NCI-H2227 (cell line): ENCODE measurements at regions not wholly inside any gene's neighbourhood (a gene's known extent, or its start where the extent isn't known, plus 50 kb on each side); places are given as distances from the start of the nearest gene placed in this dataset.
"Not testable (repeated sequence)": the region's sequence is repeated elsewhere in the genome, so short reads cannot be mapped to it uniquely, and the experiment has no call there.

Source experiments
- DNase-seq: peaks from one replicate; lab custom pipeline; 2025; ENCODE audit not compliant: unreplicated experiment; lab: John Stamatoyannopoulos, UW

DNA sequence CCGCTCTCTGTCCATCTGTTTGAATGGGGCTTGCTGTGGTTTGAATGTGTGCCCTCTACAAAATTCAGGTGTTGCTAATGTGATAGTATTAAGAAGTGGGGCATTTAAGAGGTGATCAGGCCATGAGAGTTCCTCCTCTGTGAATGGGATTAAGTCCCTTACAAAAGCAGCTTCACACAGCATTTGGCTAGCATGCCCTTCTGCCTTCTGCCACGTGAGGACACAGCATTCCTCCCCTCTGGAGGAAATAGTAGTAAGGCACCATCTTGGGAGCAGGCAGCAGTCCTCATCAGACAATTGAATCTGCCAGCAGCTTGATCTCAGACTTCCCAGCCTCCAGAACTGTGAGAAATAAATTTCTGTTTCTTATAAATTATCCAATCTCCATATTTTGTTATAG lies 540.2 kb downstream of the CSNK1G3 start:
- no peak for DNase-seq

DNA sequence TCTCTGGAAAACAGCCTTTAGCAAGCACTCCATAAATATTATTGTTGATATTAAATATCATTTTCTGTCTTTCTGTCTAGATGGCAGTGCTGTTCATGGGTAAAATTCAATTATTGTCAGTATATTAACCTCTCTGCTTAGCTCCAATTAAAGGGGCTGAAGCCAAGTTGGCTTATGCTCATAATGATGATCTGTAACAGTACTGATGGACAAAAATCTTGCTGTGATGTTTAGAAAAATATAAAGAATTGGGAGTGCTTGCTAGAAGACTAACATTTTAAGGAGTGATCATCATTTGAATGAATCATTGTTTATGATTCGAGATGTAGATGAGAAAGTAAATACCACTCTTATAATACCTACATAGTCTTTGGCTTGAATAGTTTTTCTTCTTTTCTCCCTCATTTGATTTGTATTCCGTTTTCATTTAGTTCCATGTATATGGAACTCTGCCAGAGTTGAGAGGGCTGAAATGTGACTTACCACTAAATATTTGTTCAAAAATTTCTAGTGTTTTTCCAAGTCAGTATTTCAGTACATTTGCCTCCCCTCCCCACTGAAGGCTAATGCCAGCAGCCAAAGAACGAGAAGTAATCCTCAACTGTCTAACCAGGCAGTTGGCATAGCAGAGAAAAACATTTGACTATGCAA lies 538.3 kb downstream of the CSNK1G3 start:
- no peak for DNase-seq

DNA sequence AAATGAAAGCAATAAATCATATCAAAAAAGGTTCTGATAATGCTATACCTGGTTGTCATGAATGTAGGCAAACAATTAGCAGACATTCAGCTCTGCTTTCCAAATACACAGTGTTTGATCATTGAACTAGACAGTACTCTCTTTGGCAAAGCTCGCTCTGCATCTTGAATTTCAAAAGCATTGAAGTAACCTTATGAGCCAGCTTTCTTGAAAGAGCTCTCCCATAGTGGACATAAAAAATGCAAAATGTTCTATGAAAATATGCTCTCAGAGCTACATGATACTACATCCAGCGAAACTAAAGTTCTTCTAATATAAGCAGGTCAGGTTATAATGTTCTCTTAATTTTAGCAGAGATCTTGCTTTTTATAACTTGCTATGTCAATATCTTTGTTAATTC lies 533.4 kb downstream of the CSNK1G3 start:
- no peak for DNase-seq

DNA sequence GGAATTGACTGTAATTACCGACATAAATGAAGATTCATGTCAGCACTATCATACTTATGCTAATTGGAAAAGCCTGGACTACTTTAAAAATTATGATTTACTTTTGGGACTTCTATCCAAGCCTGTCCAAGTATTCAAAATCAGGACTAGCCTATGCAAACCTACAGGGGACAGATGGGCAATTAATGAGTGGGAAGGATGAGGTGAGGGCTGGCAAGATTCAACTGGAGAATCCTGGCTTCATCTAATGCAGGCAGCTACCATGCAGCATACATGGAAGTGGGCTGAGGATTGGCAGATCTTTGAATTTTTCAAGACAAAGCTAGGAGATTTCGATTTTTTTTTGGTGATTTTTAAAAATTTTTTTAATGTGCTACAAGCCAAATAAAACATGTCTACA lies 532.6 kb downstream of the CSNK1G3 start:
- no peak for DNase-seq

DNA sequence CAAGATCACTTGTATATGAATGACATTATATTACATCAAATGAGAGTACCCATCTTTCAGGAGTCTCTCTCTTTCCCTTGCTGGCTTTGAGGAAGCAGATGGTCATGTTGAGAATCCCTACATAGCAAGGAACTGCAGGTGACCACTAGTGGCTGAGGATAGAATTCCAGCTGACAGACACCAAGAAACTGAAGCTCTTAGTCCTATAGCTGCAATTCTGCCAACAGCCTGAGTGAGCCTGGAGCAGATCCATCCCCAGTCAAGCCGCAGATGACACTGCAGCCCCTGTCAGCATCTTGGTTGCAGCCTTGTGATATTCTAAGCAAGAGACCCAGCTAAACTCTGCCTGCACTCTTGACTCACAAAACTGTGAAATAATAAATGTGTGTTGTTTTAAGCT lies 531.5 kb downstream of the CSNK1G3 start:
- DNase-seq = no peak

DNA sequence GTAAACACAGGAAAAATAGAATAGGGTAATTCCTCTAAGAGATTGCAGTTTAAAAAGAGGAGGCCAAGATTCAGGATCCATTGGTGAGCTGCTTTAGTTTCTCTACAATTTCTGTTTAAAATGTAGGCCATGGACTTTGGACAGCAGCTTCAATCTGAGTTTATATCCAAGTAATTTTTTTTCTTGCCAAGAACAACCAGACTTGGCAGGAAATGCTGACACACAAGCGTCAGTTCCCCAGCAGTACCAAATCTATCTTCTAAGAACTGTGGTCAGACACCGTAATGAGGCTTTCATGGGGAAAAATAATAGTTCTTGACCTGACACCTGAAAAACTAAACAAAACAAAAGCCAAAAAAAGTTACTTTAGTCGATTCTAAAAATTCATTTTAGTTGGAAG lies 528.8 kb downstream of the CSNK1G3 start:
- no peak for DNase-seq

DNA sequence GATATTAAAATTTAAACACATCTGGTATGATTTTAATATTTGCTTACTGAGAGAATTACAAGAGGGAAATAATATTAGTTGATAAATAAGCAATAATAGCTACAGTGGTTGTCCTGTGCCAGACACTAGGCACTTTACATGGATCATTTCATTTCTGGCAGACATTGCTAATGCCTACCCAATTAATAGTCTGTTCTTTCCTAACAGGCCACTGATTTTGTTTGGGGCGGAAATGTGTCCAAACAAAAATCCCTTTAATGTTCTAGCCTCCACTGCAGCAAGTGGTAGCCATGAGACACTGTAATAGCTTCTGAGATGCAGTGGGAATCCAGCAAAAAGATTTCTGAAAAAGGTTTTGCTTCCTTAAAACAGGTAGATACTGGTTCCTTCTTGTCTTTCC lies 527.4 kb downstream of the CSNK1G3 start:
- DNase-seq = no peak

DNA sequence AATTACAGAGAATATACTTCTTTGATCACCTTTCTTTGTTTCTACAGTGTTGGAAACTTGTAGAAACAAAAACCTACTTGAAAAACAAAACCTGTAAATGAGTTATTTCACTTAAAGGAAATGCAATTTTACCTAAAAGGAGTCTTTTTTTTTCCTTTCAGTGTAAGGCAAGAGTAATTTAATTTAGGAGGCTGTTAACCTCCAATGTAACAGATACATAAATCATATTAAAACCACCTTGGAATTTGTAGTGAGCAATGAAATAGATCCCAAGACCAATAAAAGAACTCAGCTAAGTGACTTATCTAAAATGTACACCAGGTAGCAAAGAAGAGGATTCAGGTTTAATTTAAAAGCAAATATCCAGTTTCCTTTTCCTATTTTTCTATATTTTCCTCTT lies 524.8 kb downstream of the CSNK1G3 start:
- no peak for DNase-seq

DNA sequence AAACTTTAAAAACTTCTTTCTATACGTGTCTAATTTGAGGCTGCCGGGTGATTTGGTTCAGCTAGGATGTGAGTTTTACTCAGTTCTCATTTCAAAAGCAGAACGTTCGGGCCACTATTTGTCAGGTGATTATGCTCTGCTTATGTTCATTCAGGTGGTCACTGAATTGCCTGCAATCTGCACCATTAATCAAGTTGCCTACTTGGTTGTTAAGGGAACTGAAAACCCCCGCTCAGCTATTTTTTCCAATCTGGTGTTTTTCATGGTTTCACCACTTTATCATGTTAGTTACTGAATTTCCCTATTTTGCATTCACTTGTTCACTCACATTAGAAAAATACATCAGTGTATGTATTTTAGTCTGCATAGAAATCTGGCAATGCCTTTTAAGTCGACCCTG lies 523.0 kb downstream of the CSNK1G3 start:
- no peak for DNase-seq

DNA sequence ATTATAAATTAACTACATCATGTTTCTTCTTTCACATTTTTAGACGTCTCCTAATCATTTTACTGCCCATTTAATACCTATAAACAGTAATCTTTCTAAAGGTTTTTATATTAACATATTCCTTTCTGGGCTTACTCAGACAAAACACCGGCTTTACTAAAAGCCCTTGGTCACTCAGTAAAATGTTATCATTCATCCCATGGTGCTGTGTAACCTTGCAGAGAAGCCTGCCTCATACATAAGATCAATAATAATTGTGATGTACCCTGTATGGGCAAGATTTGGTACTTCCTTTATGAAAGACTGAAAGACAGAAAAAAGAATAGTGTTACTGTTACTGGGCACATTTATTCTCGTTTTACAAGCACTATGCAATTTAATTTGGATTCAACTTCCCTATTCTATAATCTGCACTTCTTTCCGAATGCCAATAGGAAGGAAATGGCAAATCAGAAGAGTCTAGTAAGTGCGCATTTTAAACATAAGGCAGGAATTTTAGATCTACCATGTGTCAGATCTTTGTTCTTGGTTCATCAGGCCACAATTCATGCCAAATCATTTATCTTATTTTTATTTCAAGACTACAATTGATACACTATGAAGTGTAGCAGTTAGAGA lies 522.2 kb downstream of the CSNK1G3 start:
- no peak for DNase-seq

DNA sequence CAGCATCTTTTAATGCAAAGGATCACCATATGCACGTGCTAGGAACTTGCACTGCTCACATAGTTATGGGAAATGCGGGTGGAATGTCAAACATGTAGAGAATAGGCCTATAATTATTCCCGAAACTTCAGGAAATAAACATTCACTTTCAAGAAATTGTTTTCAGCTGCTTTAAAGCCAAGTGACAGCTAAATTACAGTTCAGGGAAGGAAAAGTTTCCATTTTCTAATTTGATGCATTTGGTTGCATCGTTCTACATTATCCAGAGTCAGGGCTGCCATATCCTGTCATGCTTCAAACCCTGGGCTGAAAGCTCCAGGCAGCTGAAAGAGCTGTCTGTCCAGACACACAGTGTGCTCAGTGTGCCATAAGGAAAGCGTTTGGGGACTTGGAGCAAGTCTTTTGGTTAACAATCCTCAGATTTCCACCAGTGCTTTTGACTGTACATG lies 518.1 kb downstream of the CSNK1G3 start:
- peak; percentile 13 for DNase-seq

DNA sequence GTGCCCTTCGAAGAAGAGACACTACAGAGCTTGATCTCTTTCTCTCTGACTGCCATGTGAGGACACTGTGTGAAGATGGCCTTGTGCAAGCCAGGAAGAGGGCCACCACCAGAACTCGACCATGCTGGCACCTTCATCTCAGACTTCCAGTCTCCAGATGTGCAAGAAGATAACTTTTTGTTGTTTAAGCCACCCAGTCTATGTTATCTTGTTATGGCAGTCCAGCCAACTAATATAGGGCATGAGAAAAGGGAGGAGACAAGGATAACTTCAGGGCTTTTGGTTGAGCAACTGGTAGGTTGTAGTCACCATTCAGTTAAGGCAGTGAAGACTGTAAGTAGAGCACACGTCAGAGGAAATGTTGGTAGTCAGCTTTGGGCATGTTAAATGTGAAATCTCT lies 515.5 kb downstream of the CSNK1G3 start:
- DNase-seq = no peak

DNA sequence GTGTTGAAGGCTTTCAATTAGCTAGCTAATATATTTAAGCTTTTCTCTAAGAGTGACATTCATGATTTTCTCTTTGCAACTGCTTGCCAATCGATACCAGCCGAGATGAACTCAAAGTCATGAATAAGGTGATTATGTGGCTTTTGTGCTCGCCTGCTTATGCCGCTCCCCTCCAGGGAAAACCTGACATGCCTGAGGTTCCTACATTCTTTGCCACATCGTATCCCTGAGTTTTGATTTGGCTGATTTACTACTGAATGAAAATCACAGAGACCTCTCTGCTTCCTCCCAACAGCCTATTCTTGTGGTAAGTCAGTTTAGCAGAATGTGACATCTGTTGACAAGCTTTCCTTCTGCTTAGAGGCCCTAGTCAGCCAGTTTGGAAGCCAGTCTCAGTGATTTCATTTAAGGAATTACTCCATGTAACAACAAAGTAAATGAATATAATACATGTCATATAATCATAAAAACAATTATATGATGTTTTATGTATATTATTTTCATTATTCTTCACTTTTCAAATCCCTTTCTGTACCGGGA lies 513.4 kb downstream of the CSNK1G3 start:
- no peak for DNase-seq

DNA sequence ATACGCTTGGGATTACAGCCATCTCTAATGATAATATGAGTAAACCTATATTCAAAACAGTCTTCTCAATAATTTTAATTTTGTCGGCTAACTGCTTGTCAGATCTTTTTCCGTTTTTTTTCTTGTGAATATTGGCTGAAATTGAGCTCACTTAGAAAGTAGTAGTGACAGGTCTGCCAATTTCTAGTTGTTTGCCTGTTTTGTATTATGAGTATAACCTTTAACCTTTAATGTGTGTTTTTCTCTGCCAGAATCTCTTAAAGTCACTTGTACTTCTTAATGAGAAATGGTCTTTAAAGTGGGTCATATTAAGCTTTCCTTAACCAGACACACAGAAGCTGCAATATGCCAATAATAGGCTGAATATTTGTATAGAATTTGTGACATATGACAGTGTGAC lies 511.0 kb downstream of the CSNK1G3 start:
- DNase-seq = no peak

DNA sequence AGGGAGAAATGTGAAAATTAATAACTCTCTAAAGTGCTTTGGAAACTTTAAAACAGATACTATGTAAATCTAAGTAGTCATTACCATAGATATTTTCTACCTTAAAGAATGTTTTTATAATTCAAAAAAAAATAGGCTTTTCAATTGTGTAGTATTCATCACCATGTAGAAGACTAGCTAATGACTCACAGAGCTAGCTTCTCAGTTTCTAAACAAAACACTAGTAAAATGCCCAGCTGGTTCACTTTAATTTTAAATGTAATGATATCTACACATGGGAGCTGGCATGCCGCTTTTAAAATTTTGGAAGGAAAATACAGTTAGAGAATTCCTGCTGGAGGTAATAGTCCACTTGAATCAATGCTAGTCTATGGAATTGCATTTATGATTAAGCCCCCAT lies 509.8 kb downstream of the CSNK1G3 start:
- no peak for DNase-seq

DNA sequence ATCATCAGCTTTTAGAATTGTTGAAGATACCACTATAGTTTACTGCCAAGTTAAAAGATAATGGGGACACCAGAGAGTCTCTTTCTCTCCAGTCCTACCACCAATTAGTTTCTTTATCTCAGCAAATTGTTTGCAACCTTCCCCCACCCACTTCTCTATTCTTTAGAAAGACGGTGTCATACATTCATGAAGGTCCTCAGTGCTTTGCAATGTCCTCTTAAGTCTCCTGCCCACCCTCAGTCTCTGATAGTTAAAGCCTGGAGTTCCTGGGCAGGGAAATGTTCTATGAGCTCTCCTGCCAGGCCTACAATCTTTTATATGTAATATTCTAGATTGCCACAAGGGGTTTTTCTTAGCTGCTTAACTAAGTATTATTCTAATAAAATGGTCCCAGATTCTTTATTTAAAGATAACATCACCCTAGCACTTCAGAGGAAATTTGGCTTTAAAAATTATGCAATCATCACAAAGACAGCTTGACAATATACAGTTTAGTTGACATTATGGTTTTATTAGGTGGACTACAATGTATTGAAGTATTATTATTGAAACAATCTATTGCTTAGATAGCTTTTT lies 509.2 kb downstream of the CSNK1G3 start:
- DNase-seq = no peak

DNA sequence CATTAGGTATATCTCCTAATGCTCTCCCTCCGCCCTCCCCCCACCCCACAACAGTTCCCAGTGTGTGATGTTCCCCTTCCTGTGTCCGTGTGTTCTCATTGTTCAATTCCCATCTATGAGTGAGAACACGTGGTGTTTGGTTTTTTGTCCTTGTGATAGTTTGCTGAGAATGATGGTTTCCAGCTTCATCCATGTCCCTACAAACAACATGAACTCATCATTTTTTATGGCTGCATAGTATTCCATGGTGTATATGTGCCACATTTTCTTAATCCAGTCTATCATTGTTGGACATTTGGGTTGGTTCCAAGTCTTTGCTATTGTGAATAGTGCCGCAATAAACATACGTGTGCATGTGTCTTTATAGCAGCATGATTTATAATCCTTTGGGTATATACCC lies 505.3 kb downstream of the CSNK1G3 start:
- DNase-seq = not testable (repeated sequence)

DNA sequence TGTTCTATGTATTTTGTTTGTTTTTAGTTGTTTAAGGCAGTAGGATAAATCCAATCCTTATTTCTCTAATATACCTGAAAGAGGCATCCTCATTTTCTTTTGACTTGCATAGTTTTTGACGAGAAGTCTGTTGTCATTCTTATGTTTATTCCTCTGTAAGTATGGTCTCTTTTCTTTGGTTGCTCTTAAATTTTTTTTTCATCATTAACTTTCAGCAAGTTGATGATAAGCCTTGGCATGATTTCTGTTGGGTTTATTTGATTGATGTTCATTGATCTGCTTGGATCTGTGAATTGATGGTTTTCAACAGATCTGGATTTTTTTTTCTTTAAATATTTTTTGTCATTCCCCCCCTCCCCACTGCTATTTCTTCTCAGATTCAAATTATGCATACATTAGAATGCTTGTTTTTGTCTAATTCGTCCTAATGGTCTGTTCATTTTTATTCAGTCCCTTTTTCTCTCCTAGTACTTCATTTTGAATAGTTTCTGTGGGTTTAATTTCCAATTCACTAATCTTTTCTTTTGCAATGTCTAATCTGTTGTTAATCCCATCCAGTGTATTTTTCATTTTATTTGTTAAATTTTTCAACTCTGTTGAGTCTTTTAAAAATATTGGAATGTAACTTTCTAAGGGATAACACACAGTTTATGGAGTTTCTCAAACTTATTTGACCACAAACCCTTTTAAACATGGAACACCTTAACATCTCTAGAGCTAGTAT lies 495.9 kb downstream of the CSNK1G3 start:
- DNase-seq = no peak

DNA sequence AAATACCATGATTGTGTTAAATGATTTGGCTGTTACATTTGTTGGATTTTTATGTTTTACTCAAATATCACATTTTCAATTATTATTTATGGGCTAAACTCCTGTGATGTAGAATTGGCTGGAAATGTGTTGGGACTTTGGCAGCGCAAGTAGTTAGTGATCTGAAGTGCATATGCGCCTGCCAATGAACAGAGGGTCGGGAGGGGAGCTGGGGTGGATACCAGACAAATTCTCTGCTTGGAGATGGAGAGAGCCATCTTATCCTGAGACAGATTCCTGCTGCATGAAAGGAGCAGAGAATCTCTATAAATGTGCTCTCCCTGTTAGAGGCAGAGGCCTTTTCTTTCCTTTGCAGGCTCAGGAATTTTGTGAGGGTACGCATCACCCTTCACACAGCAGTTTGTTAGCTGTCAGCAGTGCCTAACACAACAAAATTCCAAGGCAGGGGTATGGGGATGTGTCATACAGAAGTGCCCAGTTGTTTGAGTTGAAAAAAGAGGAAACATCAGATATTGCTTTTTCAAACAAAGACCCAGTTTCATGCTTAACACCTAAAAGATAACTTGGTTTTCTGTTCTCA lies 489.1 kb downstream of the CSNK1G3 start:
- DNase-seq = no peak

DNA sequence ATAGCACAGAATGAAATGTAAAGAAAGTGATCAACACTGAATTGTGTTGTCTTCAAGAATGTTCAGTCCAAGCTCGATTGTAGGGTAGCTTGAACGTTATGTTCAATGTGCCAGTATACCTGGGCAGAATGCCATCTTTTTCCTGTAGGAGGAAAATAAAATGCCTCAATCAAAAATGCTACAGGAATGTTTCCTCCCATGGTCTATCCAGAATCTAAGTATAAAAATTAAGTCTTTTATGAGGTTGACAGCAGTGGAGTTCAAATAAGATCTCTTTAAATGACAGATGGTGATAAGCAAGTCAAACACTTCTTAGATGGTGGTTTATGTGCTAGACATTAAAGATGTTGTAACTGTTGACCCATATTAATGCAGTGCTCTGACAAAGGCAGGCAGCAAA lies 488.6 kb downstream of the CSNK1G3 start:
- DNase-seq = peak; percentile 13

DNA sequence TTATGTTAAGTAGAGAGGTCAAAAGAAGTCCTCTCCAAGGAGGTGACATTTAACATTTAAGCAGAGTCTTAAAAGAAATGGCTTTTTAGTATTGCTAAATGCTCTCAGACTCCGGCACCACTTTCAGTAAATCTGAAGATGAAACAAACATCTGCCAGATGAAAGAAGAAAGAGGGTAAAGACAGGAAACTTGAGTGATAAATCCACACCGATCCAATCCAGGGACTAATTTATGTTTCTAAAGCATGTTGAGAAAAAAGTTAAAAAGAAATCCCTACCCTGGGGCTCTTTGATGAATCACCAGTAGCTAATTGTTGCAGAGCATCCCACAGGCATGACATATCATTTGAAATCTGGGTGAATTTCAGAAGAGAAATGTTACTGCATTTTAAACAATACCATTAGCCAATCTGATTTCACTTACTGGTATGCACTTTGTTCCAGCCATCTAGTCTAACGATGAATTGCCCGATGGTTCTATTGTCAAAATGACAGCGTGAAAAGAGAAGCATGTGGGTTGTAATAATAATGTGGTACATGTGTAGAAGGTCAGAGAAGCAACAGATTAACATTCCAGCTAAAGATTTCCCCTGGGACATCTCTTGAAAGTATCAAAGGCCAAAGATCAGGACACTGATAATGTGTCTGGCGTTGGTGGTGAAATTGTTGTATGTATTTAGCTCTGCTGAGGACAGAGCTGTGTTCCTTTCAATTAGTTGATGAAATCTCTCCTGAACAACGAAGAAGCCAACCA lies 485.7 kb downstream of the CSNK1G3 start:
- DNase-seq = peak; percentile 8
